22Rv1 (cell line): ENCODE measurements at regions not wholly inside any gene's neighbourhood (a gene's known extent, or its start where the extent isn't known, plus 50 kb on each side); places are given as distances from the start of the nearest gene placed in this dataset.
A peak's percentile ranks its signal among the peaks of the same experiment; 100 is the strongest.

Experiments used
- H3K27ac ChIP-seq: fragments of 450-650 bp; 2 replicates; pipeline ENCODE4 v1.5.1; 2017
- CTCF ChIP-seq: fragments of 450-650 bp; IDR thresholded peaks from 2 replicates; pipeline ENCODE4 v1.5.1; 2017; ENCODE audit warnings: mild to moderate bottlenecking
- ZFX ChIP-seq: fragments of 450-650 bp; IDR thresholded peaks from 2 replicates; pipeline ENCODE4 v1.6.1; 2017; ENCODE audit warnings: antibody characterized with exemption, borderline replicate concordance

GRCh38 chr14:95433094-95433478, 83.4 kb downstream of the SYNE3 start:
- H3K27ac ChIP-seq, result no peak overlapping the region
- TF ChIP-seq CTCF, result no peak; the same call in 1 of the 2 replicates
- no peak for TF ChIP-seq ZFX

GRCh38 chr14:95432144-95433093, 84.0 kb downstream of the SYNE3 start:
- TF ChIP-seq ZFX, result no peak
- TF ChIP-seq CTCF, result peak; percentile 91
- no peak overlapping the region for H3K27ac ChIP-seq

GRCh38 chr14:95431199-95432143, 85.0 kb downstream of the SYNE3 start:
- peak; percentile 64 for TF ChIP-seq CTCF
- TF ChIP-seq ZFX, result no peak
- no peak overlapping the region for H3K27ac ChIP-seq

- no peak overlapping the region for H3K27ac ChIP-seq
- TF ChIP-seq ZFX, result no peak
Measured at GRCh38 chr14:95428557-95428956, 87.9 kb downstream of the SYNE3 start.

- TF ChIP-seq ZFX, result no peak
- no peak for TF ChIP-seq CTCF
- no peak overlapping the region for H3K27ac ChIP-seq
Measured at GRCh38 chr14:95426116-95426475, 90.4 kb downstream of the SYNE3 start.

- H3K27ac ChIP-seq, result no peak overlapping the region
- TF ChIP-seq CTCF (no peak), ZFX (no peak)
Measured at GRCh38 chr14:95425369-95426115, 90.9 kb downstream of the SYNE3 start.

- no peak for TF ChIP-seq CTCF
- no peak for TF ChIP-seq ZFX
- H3K27ac ChIP-seq, result no peak overlapping the region
Measured at GRCh38 chr14:95424529-95424928, 91.9 kb downstream of the SYNE3 start.
